Erythroblast (primary cell): ENCODE measurements at regions not wholly inside any gene's neighbourhood (a gene's known extent, or its start where the extent isn't known, plus 50 kb on each side); places are given as distances from the start of the nearest gene placed in this dataset.

Source experiments
- GATA1 ChIP-seq: IDR thresholded peaks from 2 replicates; pipeline ENCODE4 v1.6.1; 2011; ENCODE audit warnings: low read depth, mild to moderate bottlenecking, control low read depth, low read length, moderate library complexity
- POLR2A ChIP-seq: IDR thresholded peaks from 2 replicates; pipeline ENCODE4 v1.6.1; 2011; ENCODE audit warnings: mild to moderate bottlenecking, low read length

DNA sequence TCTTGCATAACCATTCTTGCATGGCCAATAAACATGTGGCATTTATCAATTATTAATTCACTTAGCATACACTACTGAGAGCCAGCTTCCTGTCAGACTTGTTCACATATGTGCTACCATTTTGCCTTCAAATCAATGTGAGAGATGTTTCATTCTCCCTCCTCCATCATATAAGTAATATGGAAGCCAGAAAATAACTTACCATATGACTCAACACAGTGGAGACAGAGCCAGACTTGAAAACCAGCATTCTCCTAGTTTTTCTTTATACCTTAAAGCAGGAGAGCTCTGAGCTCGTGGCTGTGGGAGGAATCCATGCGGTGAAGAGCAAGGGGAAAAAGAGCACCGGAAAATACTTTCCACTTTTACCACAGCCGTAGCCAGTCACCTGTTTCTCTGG is 215.0 kb upstream of the LRATD1 start:
- TF ChIP-seq POLR2A (no peak), GATA1 (no peak)
